ENCODE measurements at regions not wholly inside any gene's neighbourhood (a gene's known extent, or its start where the extent isn't known, plus 50 kb on each side); places are given as distances from the start of the nearest gene placed in this dataset.

DNA sequence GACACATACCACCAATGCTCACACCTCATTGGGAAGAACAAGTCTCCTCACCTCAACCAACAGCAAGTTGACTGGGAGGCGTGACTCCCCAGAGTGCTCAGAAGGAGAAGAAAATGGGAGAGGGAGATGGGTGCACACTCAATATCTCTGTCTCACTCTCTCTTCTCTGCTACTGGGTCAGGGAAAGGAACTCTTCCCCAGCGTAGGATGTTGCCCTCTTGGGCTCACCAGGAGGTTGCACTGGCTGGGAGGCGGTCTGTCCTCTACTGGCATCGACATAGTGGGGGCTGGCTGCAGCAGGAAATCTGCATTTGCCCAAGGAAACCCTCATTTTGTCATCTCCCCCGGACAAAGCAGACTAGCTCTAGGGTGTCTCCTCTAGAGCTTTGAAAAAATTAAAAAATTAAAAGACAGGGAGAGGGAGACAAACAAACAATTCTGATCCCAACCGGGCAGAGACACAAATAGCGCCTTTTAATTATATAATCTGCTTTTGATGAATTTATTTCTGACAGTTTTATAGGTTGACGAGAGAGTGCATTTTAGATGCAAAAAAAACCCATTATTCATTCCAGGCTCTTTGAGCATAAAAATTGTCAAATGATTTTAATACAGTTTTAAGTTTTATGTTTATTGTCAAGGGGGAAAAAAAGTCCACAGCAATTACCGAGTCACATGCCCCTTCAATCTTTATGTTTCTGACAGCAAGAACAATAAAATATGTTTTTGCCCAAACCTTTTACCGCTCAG is 179.3 kb upstream of the MVB12B start:
- DNase-seq (ENCODE audit: missing footprints) (no peak), ATAC-seq (no peak)
- intact Hi-C loops (cut with DNase I): no loop called here

GRCh38 chr9:126147936-126148870 is 178.4 kb upstream of the MVB12B start:
- DNase-seq (ENCODE audit: missing footprints) (no peak), ATAC-seq (no peak)
- intact Hi-C loops (cut with DNase I): no loop called here

DNA sequence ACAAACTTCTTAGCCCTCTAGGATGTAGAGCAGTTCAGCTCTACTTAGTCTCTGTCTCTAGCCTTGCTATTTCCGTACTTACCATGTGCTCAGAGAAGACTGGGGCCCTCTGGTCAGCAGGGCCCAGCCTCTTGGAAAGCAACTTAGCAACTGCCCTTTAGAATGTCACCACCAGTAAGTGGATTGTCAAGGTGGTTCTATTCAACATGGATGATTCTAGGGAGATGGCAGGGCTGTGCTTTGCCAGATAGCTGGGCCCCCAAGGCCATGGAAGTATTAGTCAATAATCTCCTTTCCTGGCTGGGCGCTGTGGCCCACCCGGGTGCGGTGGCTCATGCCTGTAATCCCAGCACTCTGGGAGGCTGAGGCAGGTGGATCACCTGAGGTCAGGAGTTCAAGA is 177.6 kb upstream of the MVB12B start:
- ATAC-seq: no peak
- intact Hi-C loops (cut with DNase I): no loop called here
- DNase-seq (ENCODE audit: missing footprints): no peak

GRCh38 chr9:126149661-126150060 is 177.0 kb upstream of the MVB12B start:
- ATAC-seq: no peak
- DNase-seq (ENCODE audit: missing footprints): no peak
- intact Hi-C loops (cut with DNase I): no loop called here

DNA sequence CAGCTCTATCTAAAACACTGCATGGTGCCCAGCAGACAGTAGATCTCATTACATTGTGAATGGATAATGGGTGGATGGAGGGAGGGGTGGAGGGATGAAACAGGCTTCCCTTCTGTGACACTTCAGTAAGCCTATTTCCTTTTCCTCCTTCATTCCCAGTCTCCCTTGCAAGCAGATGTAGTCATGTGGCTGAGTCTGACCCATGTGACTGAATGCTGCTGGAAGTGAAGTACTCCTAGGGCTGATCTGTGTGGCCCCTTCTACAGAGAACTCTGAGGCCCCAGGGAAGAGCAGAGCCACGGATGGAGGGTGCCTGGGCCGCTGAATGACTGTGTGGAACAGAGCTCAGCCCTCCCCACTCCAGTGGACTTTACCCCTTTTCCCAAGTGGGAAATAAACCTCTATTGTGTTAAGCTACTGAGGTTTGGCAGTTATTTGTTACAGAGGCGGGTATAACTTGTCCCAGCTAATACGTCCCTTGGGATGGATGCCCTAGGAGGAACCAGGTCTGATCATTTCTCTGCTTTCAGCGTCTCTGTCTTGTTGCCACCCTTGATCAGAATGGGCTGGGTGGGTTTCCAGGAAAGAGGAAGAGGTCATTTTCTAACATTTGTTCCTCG is 176.1 kb upstream of the MVB12B start:
- ATAC-seq: no peak
- intact Hi-C loops (cut with DNase I): no loop called here
- DNase-seq (ENCODE audit: missing footprints): no peak

GRCh38 chr9:126151031-126151685 is 175.5 kb upstream of the MVB12B start:
- intact Hi-C loops (cut with DNase I): no loop called here
- DNase-seq (ENCODE audit: missing footprints) (no peak), ATAC-seq (no peak)

- no peak for DNase-seq (ENCODE audit: missing footprints)
- ATAC-seq: no peak
- intact Hi-C loops (cut with DNase I): no loop called here
Observed at GRCh38 chr9:126151686-126152134, 174.9 kb upstream of the MVB12B start.

DNA sequence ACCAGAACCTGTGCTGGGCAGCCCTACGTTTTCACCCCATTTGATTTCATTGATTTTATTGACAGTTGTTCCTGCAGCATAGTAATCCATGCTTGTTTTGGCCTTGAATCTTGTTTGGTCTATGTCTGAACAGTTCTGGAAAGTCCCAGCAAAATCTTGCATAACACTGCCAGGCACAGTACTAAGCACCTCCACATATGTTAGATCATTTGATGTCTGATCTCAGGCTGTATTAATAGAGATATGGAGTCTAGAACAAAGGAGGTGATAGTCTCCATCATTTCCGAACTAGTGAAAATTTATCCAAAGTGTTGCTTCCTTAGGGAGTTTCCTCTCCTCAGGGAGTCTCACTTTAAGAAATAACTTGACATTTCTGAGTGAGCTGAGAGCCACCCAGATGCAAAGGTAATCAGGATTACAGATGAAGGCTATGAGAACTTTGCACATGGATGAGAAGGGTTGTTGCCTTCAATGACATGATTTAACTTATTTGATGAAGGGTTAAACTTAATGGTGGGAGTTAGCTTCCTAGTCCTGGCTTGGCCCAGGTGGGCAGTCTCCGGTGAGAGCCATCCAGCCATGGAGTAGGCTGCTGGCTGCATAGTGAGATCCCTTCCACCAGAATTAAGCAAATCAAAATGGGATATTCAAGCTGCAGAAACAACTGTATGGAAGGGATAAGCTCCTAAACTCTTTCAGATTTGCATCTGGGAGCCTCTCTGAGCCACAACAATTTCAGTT is 173.8 kb upstream of the MVB12B start:
- DNase-seq (ENCODE audit: missing footprints) (no peak), ATAC-seq (no peak)
- intact Hi-C loops (cut with DNase I): no loop called here

DNA sequence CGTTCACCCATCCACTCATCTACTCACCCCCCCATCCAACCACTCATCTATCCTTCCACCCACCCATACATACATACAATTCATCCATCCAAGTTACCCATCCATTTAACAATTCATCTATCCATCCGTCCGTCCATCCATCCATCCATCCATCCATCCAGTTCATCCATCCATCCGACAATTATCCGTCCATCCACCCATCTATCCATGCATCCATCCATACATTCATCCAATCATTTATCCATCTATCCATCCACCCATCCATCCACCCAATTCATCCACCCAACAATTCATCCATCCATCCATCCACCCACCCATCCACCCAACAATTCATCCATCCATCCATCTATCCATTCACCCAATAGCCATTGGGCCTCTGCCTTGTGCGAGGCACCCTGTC is 173.2 kb upstream of the MVB12B start:
- DNase-seq (ENCODE audit: missing footprints) (no peak), ATAC-seq (no peak)
- intact Hi-C loops (cut with DNase I): no loop called here

GRCh38 chr9:126154182-126154827 is 172.3 kb upstream of the MVB12B start:
- intact Hi-C loops (cut with DNase I): no loop called here
- DNase-seq (ENCODE audit: missing footprints): no peak
- ATAC-seq: no peak

DNA sequence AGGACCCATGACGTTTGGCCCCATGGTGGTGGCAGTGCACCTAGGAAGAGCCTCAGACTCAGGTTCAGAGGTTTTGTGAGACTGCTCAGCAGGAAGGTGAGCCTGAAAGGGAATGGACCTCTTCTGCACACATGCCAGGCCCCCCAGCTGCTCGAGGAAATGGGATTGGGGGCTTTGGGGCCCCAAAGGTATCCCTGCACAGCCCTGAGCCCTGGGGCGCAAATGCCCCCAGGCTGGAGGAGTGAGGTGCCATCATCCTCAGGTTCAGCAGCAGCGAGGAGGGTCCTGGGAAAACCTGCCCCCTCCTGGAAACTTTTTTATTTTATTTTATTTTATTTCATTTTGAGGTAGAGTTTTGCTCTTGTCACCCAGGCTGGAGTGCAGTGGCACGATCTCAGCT is 171.8 kb upstream of the MVB12B start:
- ATAC-seq (no peak), DNase-seq (ENCODE audit: missing footprints) (no peak)
- intact Hi-C loops (cut with DNase I): no loop called here

- intact Hi-C loops (cut with DNase I): no loop called here
Observed at GRCh38 chr9:126155756-126156664, 170.6 kb upstream of the MVB12B start.

DNA sequence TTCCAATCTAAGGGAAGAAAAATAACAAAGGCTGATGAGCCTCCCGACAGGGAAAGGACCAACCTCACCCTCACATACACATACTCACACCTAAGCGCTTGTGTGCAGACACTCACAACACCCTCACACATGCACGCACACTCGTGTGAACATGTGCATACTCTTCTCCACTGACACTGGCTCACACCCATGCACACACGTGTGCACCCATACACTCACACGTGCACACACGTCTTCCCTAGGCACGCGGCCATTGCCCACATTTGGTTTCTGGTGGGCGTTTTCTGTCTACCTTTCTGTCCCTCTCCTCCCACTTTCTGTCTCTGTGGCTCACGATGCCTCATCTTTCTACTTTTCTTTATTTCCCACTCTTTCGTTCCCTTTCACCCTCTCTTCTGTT is 169.7 kb upstream of the MVB12B start:
- DNase-seq (ENCODE audit: missing footprints): no peak
- intact Hi-C loops (cut with DNase I): no loop called here
- no peak for ATAC-seq

More at GRCh38 chr9:126155756-126156664, 170.6 kb upstream of the MVB12B start:
- ATAC-seq: no peak
- DNase-seq (ENCODE audit: missing footprints): no peak

GRCh38 chr9:126157423-126157822 is 169.2 kb upstream of the MVB12B start:
- intact Hi-C loops (cut with DNase I): no loop called here
- DNase-seq (ENCODE audit: missing footprints) (no peak), ATAC-seq (no peak)

GRCh38 chr9:126157826-126158587 is 168.6 kb upstream of the MVB12B start:
- DNase-seq (ENCODE audit: missing footprints): no peak
- ATAC-seq: no peak
- intact Hi-C loops (cut with DNase I): no loop called here
